Heart left ventricle (tissue), 16 donors: ENCODE measurements at regions not wholly inside any gene's neighbourhood (a gene's known extent, or its start where the extent isn't known, plus 50 kb on each side); places are given as distances from the start of the nearest gene placed in this dataset.

ENCODE experiments used
- ATAC-seq, 4 donors: fragments of 200-7000 bp; cut with Tn5 transposase; one replicate each; pipeline ENCODE4 v1.9.1; 2020 to 2022; ENCODE audit warnings: moderate library complexity in 4 of 4, mild to moderate bottlenecking in 3 of 4, moderate number of reproducible peaks in 1 of 4
- DNase-seq, 5 donors: peaks; one replicate each; pipeline ENCODE4 v3.0.0-alpha.2; 2020
- H3K27ac ChIP-seq, 12 donors: fragments of 200-600 bp; sonication (generic) in 4 of 12; one replicate each; pipeline versions ENCODE4 v1.5.0 to v1.8.0; 2016 to 2022; ENCODE audit warnings: mild to moderate bottlenecking in 2 of 12
- H3K27me3 ChIP-seq, 9 donors: fragments of 200-600 bp; sonication (generic) in 2 of 9; one replicate each; pipeline versions ENCODE4 v1.5.1 to v1.8.0; 2016 to 2022; ENCODE audit warnings: mild to moderate bottlenecking in 3 of 9
- H3K36me3 ChIP-seq, 9 donors: fragments of 200-600 bp; sonication (generic) in 2 of 9; one replicate each; pipeline versions ENCODE4 v1.5.0 to v1.8.0; 2018 to 2022; ENCODE audit warnings: mild to moderate bottlenecking in 2 of 9
- H3K4me1 ChIP-seq, 12 donors: fragments of 200-600 bp; sonication (generic) in 4 of 12; one replicate each; pipeline versions ENCODE4 v1.5.0 to v1.8.0; 2016 to 2022; ENCODE audit warnings: mild to moderate bottlenecking in 3 of 12
- H3K4me3 ChIP-seq, 12 donors: fragments of 200-600 bp; sonication (generic) in 4 of 12; one replicate each; pipeline versions ENCODE4 v1.5.0 to v1.8.0; 2017 to 2022; ENCODE audit warnings: mild to moderate bottlenecking in 9 of 12, moderate library complexity in 4 of 12
- H3K9me3 ChIP-seq, 12 donors: fragments of 200-600 bp; sonication (generic) in 4 of 12; one replicate each; pipeline versions ENCODE4 v1.5.0 to v1.8.0; 2016 to 2022; ENCODE audit warnings: mild to moderate bottlenecking in 1 of 12
- POLR2A ChIP-seq, 2 donors: fragments of 450-650 bp; IDR thresholded peaks; one replicate each; pipeline ENCODE4 v1.6.1; 2017; ENCODE audit warnings: antibody characterized with exemption in 2 of 2, mild to moderate bottlenecking in 2 of 2, moderate library complexity in 2 of 2
- WGBS, 4 donors: extraction: QIAGEN DNeasy Blood & Tissue Kit in 2 of 4; methylation state at CpG; one replicate each; pipeline versions ENCODE4 v1.1.5 to v1.1.7; 2013 to 2018; 5-methylcytosine and 5-hydroxymethylcytosine counted together
- intact Hi-C, 10 donors: fragments of 100-400 bp; cut with DNase I; formaldehyde crosslinking; loops; one replicate each; pipeline versions ENCODE4 v1.11.1 to v1.14.2; 2022
- TF ChIP-seq, protein P1 (sequence below), 12 donors: fragments of 200-600 bp; sonication (generic) in 4 of 12; IDR thresholded peaks; one replicate each; pipeline versions ENCODE4 v1.5.0 to v1.8.0; 2018 to 2022; ENCODE audit warnings: antibody characterized with exemption in 12 of 12, mild to moderate bottlenecking in 5 of 12
- donor health status: ischemic (EF 13 %, LVEDD 7.1; RV severe dilation, severe dysfunction).
- donor health status: healthy with polysubstance abuse.
- donor health status: DM: no; HTN: yes; CAD: no.
- donor health status: DM: no; HTN: no; CAD: no.
- donor health status: ischemic (EF 25% LVEDD 6.9; RV normal size, moderate dysfunction).
- donor health status: ischemic (EF 25% LVEDD 5.7; RV mildly dilated, moderate dysfunction).
- donor health status: healthy.
- donor health status: DM: yes; HTN: yes; CAD: no.
- donor health status: ischemic (EF 35%, LVEDD 5.7; RV mildly dilated, moderate dysfunction).
- donor health status: nonischemic (EF 11% LVEDD 7.7; RV severe dilation, severe dysfunction).
- donor health status: DM: yes; HTN: yes; CAD: no.
- donor health status: PGD.
- donor health status: ischemic (EF 29% LVEDD 5.4; RV normal size, mild dysfunction).
- donor health status: nonischemic (EF 23%, LVEDD 6.1; RV moderate dilation, normal function).

DNA sequence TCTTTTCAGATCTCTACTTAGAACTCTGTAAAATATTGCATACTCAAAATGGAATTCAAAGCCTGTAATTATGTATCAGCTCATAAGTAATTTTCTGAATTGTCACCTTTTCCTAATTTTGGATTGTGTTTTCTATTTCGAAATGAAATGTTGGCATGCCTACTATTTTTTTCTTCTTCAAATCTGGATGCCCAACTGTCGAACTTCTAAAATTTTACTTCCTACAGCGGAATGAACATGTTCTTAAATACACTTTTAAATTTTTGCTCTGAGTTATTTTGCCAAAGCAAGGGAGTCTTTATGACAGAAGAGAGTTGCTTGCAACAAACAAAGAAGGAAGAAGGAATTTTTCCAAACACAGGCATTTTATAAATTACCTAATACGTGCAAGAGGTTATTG is 336.0 kb downstream of the ADCYAP1 start:
- ATAC-seq, result no peak
- no peak for DNase-seq
- no peak for TF ChIP-seq POLR2A (IDR thresholded peaks at IDR 0.05)
- TF ChIP-seq, protein P1, sequence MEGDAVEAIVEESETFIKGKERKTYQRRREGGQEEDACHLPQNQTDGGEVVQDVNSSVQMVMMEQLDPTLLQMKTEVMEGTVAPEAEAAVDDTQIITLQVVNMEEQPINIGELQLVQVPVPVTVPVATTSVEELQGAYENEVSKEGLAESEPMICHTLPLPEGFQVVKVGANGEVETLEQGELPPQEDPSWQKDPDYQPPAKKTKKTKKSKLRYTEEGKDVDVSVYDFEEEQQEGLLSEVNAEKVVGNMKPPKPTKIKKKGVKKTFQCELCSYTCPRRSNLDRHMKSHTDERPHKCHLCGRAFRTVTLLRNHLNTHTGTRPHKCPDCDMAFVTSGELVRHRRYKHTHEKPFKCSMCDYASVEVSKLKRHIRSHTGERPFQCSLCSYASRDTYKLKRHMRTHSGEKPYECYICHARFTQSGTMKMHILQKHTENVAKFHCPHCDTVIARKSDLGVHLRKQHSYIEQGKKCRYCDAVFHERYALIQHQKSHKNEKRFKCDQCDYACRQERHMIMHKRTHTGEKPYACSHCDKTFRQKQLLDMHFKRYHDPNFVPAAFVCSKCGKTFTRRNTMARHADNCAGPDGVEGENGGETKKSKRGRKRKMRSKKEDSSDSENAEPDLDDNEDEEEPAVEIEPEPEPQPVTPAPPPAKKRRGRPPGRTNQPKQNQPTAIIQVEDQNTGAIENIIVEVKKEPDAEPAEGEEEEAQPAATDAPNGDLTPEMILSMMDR (IDR thresholded peaks at IDR 0.05), result no peak
- peaks cover 0 to 41% (median 2%) of the 10 kb centered on the region in 12 donors for H3K9me3 ChIP-seq
- H3K36me3 ChIP-seq, result no peaks in the 10 kb centered on the region
- H3K27ac ChIP-seq, result no peak overlapping the region
- H3K27me3 ChIP-seq, result no peaks in the 10 kb centered on the region
- H3K4me1 ChIP-seq, result no peaks in the 10 kb centered on the region
- H3K4me3 ChIP-seq, result no peak overlapping the region
- 67 to 73% (median 70%) methylated on average over 4 of the region's 4 CpGs for WGBS, 4 donors
- intact Hi-C loops, result no loop called here

DNA sequence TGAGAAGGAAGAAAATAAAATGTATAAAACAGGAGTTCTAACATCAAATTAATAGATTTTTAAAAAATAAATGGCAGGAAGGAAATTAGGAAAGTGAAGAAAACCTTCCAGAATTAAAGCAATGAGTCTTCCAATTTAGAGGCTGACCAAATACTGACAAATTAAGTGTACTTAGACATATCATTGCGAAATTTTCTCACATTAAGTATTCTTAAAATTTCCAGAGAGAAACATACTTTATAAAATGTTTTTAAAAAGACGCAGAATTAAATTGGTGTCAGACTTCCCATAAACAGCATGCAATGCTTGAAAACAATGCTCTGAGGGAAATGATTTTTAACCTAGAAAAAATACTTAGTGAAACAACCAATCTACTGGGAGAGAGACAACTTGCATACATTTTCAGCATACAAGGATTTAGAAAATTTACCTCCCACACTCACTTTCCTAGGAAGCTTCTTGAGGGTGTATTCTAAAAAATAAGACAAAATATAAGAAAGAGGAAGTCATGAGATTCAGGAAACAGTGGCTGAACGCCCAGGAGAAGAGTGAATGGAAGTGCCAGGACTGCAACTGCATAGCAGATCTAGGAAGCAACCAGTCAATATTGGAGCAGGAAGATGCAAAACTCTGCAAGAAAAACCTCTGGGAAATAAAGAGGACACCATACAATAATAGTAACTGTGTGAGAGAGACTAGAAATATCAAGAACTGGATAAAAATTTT is 339.9 kb downstream of the ADCYAP1 start:
- 62 to 70% (median 67%) methylated on average over 3 of the region's 3 CpGs for WGBS, 4 donors
- DNase-seq (no peak), ATAC-seq (no peak)

DNA sequence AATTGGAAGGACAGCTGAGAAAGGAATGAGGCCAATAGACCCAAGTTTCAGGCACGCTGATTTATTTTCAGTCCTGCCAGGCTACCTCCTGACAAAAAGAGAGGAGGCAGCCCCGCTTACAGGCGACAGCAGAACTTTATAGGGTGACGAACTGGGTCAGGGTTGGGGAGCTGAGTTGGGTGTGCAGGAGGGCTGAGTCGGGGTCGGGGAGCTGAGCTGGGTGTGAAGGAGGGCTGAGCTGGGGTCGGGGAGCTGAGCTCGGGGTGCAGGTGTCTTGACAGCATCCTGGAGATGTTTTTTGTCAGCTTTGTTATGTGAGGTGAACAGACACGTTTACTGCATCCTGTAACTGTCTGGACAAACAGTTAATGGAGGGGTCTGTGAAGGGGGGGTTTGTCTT is 342.2 kb downstream of the ADCYAP1 start:
- DNase-seq (no peak), ATAC-seq (no peak)
- no peaks in the 10 kb centered on the region for H3K36me3 ChIP-seq
- H3K27ac ChIP-seq, result no peak overlapping the region
- no peak overlapping the region for H3K4me3 ChIP-seq
- peaks cover 0 to 21% (median 0%) of the 10 kb centered on the region in 12 donors for H3K9me3 ChIP-seq
- no peaks in the 10 kb centered on the region for H3K4me1 ChIP-seq
- no peak for TF ChIP-seq POLR2A (IDR thresholded peaks at IDR 0.05)
- TF ChIP-seq, protein P1 (IDR thresholded peaks at IDR 0.05), result no peak
- intact Hi-C loops, result no loop called here
- 62 to 68% (median 66%) methylated on average over 9 of the region's 9 CpGs for WGBS, 4 donors
- no peaks in the 10 kb centered on the region for H3K27me3 ChIP-seq

More for the DNA sequence above, 339.9 kb downstream of the ADCYAP1 start:
- Histone ChIP-seq H3K4me1 (no peaks in the 10 kb centered on the region), H3K36me3 (no peaks in the 10 kb centered on the region), H3K9me3 (peaks cover 0 to 21% (median 0%) of the 10 kb centered on the region in 12 donors), H3K27ac (no peak overlapping the region), H3K27me3 (no peaks in the 10 kb centered on the region), H3K4me3 (no peak overlapping the region)
- TF ChIP-seq POLR2A (IDR thresholded peaks at IDR 0.05), result no peak
- TF ChIP-seq, protein P1 (IDR thresholded peaks at IDR 0.05), result no peak
- intact Hi-C loops, result no loop called here

DNA sequence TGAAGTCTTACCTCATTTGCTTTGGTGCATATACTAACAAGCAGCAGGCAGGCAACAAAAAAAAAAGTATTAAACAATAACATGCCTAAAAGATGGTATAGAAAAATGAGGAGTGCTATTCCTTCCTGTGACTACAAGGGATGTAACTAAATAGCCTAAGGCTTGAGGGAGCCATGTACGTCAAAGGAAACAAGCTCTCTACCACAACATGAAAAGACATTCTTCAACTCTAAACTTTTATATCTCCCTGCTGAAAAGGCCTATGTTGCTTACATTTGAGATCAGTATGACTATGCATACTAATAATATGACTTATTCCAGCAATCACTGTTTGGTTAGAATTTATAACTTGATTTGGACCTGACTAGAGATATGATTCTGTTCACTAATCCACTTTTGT is 347.9 kb downstream of the ADCYAP1 start:
- no peak for ATAC-seq
- no peak for DNase-seq
- Histone ChIP-seq H3K27ac (no peak overlapping the region), H3K4me1 (no peaks in the 10 kb centered on the region), H3K4me3 (no peak overlapping the region), H3K9me3 (peaks cover 0 to 2% (median 0%) of the 10 kb centered on the region in 12 donors), H3K36me3 (no peaks in the 10 kb centered on the region), H3K27me3 (no peaks in the 10 kb centered on the region)
- 74 to 87% (median 83%) methylated on average over 1 of the region's 1 CpG for WGBS, 4 donors
- intact Hi-C loops, result loop anchor here in 1 of 10 donors (10.0 kb wide), 1 partner anchor 62 kb away; no protein-coding TSS in a partner anchor
- TF ChIP-seq, protein P1 (IDR thresholded peaks at IDR 0.05), result no peak
- no peak for TF ChIP-seq POLR2A (IDR thresholded peaks at IDR 0.05)
